WTC11 (cell line): ENCODE measurements at regions not wholly inside any gene's neighbourhood (a gene's known extent, or its start where the extent isn't known, plus 50 kb on each side); places are given as distances from the start of the nearest gene placed in this dataset.
A peak's percentile ranks its signal among the peaks of the same experiment; 100 is the strongest.

Experiments
- ATAC-seq: fragments of 200-7000 bp; cut with Tn5 transposase; 2 replicates; pipeline ENCODE4 v1.10.0; 2021; ENCODE audit warnings: mild to moderate bottlenecking, moderate library complexity
- CTCF ChIA-PET: fragments of 300-600 bp; sonication (Branson Sonifier 250); formaldehyde crosslinking; loops from one replicate; lab custom pipeline; 2021; ENCODE audit warnings: antibody characterized with exemption; lab: Charles Lee
- POLR2A ChIA-PET: fragments of 350-600 bp; sonication (Branson Sonifier 250); formaldehyde crosslinking; loops from one replicate; lab custom pipeline; 2021; ENCODE audit warnings: antibody characterized with exemption; lab: Charles Lee
- DNase-seq: peaks from one replicate; pipeline ENCODE4 v3.0.0; 2021; ENCODE audit warnings: low spot score
- H3K27ac Mint-ChIP-seq: 2 replicates; pipeline ENCODE4 v1.8.0; 2021; ENCODE audit warnings: mixed read lengths
- H3K27me3 Mint-ChIP-seq: 2 replicates; pipeline ENCODE4 v1.8.0; 2021; ENCODE audit warnings: low read depth, mild to moderate bottlenecking, moderate library complexity, mixed read lengths
- H3K36me3 Mint-ChIP-seq: 2 replicates; pipeline ENCODE4 v1.8.0; 2021; ENCODE audit warnings: mixed read lengths
- H3K4me1 Mint-ChIP-seq: 2 replicates; pipeline ENCODE4 v1.8.0; 2022; ENCODE audit warnings: mixed read lengths
- H3K4me3 Mint-ChIP-seq: 2 replicates; pipeline ENCODE4 v1.8.0; 2021; ENCODE audit warnings: mild to moderate bottlenecking, moderate library complexity, mixed read lengths
- H3K9me3 Mint-ChIP-seq: 2 replicates; pipeline ENCODE4 v1.8.0; 2021; ENCODE audit warnings: mixed read lengths
- ATF1 ChIP-seq: sonication (generic); formaldehyde crosslinking; IDR thresholded peaks from 2 replicates; pipeline ENCODE4 v1.8.1; 2023; ENCODE audit warnings: mild to moderate bottlenecking, moderate library complexity, missing genetic modification reagents
- CREB1 ChIP-seq: sonication (generic); formaldehyde crosslinking; IDR thresholded peaks from 2 replicates; pipeline ENCODE4 v1.8.0; 2023; ENCODE audit warnings: mild to moderate bottlenecking, missing genetic modification reagents
- ELF4 ChIP-seq: sonication (generic); formaldehyde crosslinking; IDR thresholded peaks from 2 replicates; pipeline ENCODE4 v1.8.1; 2022; ENCODE audit warnings: low read depth, mild to moderate bottlenecking, moderate library complexity, missing genetic modification reagents
- GABPB1 ChIP-seq: sonication (generic); formaldehyde crosslinking; IDR thresholded peaks from 2 replicates; pipeline ENCODE4 v1.8.1; 2023; ENCODE audit warnings: mild to moderate bottlenecking, missing genetic modification reagents
- KAT7 ChIP-seq: sonication (generic); formaldehyde crosslinking; IDR thresholded peaks from 2 replicates; pipeline ENCODE4 v1.8.1; 2023; ENCODE audit warnings: missing genetic modification reagents, mild to moderate bottlenecking, borderline replicate concordance
- MYBL2 ChIP-seq: sonication (generic); formaldehyde crosslinking; IDR thresholded peaks from 2 replicates; pipeline ENCODE4 v1.8.1; 2023; ENCODE audit warnings: mild to moderate bottlenecking, moderate library complexity, missing genetic modification reagents
- NFE2L1 ChIP-seq: sonication (generic); formaldehyde crosslinking; IDR thresholded peaks from 2 replicates; pipeline ENCODE4 v1.8.1; 2023; ENCODE audit warnings: missing genetic modification reagents
- TEAD4 ChIP-seq: sonication (generic); formaldehyde crosslinking; IDR thresholded peaks from 2 replicates; pipeline ENCODE4 v1.8.0; 2022; ENCODE audit warnings: mild to moderate bottlenecking, missing genetic modification reagents
- ZNF121 ChIP-seq: sonication (generic); formaldehyde crosslinking; IDR thresholded peaks from 2 replicates; pipeline ENCODE4 v1.8.0; 2023; ENCODE audit warnings: missing genetic modification reagents
- ZNF317 ChIP-seq: sonication (generic); formaldehyde crosslinking; IDR thresholded peaks from 2 replicates; pipeline ENCODE4 v1.8.1; 2023; ENCODE audit warnings: low read depth, mild to moderate bottlenecking, moderate library complexity, missing genetic modification reagents, borderline replicate concordance
- ZNF396 ChIP-seq: fragments of 250-450 bp; sonication (Bioruptor Pico); IDR thresholded peaks from 2 replicates; pipeline ENCODE4 v1.8.0; 2021; ENCODE audit warnings: mild to moderate bottlenecking, moderate library complexity, borderline replicate concordance
- ZNF416 ChIP-seq: fragments of 250-450 bp; sonication (Bioruptor Pico); IDR thresholded peaks from 2 replicates; pipeline ENCODE4 v1.9.0; 2021; ENCODE audit warnings: mild to moderate bottlenecking, inconsistent platforms
- TF ChIP-seq, protein P1 (sequence below): sonication (generic); formaldehyde crosslinking; IDR thresholded peaks from 2 replicates; pipeline ENCODE4 v1.8.1; 2023; ENCODE audit warnings: mild to moderate bottlenecking, missing genetic modification reagents
- TF ChIP-seq, protein P2 (sequence below): sonication (generic); formaldehyde crosslinking; IDR thresholded peaks from 2 replicates; pipeline ENCODE4 v1.8.1; 2022; ENCODE audit warnings: mild to moderate bottlenecking, missing genetic modification reagents, moderate library complexity, borderline replicate concordance
- TF ChIP-seq, protein P3 (sequence below): fragments of 200-600 bp; IDR thresholded peaks from 2 replicates; pipeline ENCODE4 v1.8.0; 2022; ENCODE audit warnings: antibody characterized with exemption

DNA sequence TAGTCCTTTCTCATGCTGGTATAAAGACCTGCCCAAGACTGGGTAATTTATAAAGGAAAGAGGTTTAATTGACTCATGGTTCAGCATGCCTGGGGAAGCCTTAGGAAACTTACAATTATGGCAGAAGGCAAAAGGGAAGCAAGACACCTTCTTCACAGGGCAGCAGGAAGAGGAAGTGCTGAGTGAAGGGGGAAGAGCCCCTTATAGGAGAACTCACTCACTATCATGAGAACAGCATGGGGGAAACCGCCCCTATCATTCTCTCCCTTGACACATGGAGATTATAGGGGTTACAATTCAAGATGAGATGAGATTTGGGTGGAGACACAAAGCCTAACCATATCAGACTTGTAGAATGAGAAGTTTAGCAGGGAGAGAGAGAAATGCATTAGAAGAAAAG, 373.3 kb upstream of the DIAPH2 start:
- CTCF ChIA-PET = no interaction called here

DNA sequence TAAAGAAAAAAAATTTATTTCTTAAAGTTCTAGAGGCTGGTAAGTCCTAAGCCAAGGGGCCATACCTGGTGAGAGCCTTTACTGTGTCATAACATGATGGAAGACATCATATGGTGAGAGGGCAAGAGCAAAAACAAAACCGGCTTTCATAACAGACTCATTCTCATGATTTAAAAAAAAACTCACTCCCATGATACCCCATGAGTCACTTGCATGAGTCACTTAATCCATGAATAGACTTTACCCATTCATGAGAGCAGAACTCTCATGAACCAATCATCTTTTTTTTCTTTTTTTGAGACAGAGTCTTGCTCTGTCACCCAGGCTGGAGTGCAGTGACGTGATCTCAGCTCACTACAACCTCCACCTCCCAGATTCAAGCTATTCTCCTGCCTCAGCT, 369.7 kb upstream of the DIAPH2 start:
- no peak for DNase-seq
- no peak for ATAC-seq
- Mint-ChIP-seq H3K4me3 (no peak overlapping the region), H3K27me3 (no peaks in the 10 kb centered on the region; the same call in 1 of the 2 replicates), H3K27ac (no peak overlapping the region), H3K36me3 (no peaks in the 10 kb centered on the region), H3K4me1 (no peaks in the 10 kb centered on the region), H3K9me3 (0 out of 2 replicates have a peak, but pooled peaks cover 1% of the 10 kb centered on the region)
- ChIA-PET CTCF (no interaction called here), POLR2A (no interaction called here)
- TF ChIP-seq, protein P1, sequence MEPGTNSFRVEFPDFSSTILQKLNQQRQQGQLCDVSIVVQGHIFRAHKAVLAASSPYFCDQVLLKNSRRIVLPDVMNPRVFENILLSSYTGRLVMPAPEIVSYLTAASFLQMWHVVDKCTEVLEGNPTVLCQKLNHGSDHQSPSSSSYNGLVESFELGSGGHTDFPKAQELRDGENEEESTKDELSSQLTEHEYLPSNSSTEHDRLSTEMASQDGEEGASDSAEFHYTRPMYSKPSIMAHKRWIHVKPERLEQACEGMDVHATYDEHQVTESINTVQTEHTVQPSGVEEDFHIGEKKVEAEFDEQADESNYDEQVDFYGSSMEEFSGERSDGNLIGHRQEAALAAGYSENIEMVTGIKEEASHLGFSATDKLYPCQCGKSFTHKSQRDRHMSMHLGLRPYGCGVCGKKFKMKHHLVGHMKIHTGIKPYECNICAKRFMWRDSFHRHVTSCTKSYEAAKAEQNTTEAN (CRISPR knock-in tag) = no peak
- TF ChIP-seq, all 79 proteins: peak for 0

More for the DNA sequence above, 373.3 kb upstream of the DIAPH2 start:
- Mint-ChIP-seq H3K27me3 (no peaks in the 10 kb centered on the region; the same call in 1 of the 2 replicates), H3K9me3 (peaks cover 18% of the 10 kb centered on the region), H3K36me3 (no peaks in the 10 kb centered on the region), H3K27ac (no peak overlapping the region), H3K4me3 (no peak overlapping the region), H3K4me1 (no peaks in the 10 kb centered on the region)
- POLR2A ChIA-PET = no interaction called here
- no peak for DNase-seq
- ATAC-seq = no peak
- no peak for TF ChIP-seq MYBL2 (CRISPR knock-in tag)
- no peak for TF ChIP-seq NFE2L1 (CRISPR knock-in tag)
- TF ChIP-seq ELF4 (CRISPR knock-in tag) = no peak
- TF ChIP-seq, all 79 proteins: peak for 0

DNA sequence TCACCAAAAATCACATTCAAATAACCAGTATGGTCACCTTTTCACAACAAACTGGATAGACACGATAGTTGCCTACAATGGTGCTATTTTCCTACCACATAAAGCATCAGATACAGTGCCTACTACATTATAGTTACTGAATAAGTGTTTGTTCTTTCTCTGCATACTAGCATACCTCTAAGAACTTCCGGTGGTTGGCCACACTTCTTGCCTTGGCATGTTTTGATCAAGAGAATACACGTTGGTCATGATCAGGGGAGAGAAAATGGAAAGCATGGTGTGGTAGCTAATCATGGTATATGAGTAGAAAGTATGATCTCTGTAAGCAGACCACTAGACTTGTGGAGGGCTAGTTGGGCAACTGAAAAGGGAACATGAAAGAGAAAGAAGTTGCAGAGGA, 322.8 kb upstream of the DIAPH2 start:
- Mint-ChIP-seq H3K27me3 (no peaks in the 10 kb centered on the region), H3K4me3 (no peak overlapping the region), H3K9me3 (peaks cover 2% of the 10 kb centered on the region; the same call in 1 of the 2 replicates), H3K27ac (no peak overlapping the region), H3K4me1 (no peaks in the 10 kb centered on the region), H3K36me3 (no peaks in the 10 kb centered on the region)
- CTCF ChIA-PET = no interaction called here
- DNase-seq = no peak
- POLR2A ChIA-PET = no interaction called here
- no peak for ATAC-seq
- TF ChIP-seq ZNF396 (no peak), GABPB1 (CRISPR knock-in tag) (no peak), CREB1 (no peak), TEAD4 (CRISPR knock-in tag) (no peak), ATF1 (CRISPR knock-in tag) (no peak), ZNF416 (CRISPR knock-in tag) (no peak), ZNF121 (CRISPR knock-in tag) (no peak), KAT7 (no peak), ZNF317 (CRISPR knock-in tag) (no peak)
- TF ChIP-seq, protein P2, sequence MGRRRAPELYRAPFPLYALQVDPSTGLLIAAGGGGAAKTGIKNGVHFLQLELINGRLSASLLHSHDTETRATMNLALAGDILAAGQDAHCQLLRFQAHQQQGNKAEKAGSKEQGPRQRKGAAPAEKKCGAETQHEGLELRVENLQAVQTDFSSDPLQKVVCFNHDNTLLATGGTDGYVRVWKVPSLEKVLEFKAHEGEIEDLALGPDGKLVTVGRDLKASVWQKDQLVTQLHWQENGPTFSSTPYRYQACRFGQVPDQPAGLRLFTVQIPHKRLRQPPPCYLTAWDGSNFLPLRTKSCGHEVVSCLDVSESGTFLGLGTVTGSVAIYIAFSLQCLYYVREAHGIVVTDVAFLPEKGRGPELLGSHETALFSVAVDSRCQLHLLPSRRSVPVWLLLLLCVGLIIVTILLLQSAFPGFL (CRISPR knock-in tag) = no peak
- TF ChIP-seq, protein P3, sequence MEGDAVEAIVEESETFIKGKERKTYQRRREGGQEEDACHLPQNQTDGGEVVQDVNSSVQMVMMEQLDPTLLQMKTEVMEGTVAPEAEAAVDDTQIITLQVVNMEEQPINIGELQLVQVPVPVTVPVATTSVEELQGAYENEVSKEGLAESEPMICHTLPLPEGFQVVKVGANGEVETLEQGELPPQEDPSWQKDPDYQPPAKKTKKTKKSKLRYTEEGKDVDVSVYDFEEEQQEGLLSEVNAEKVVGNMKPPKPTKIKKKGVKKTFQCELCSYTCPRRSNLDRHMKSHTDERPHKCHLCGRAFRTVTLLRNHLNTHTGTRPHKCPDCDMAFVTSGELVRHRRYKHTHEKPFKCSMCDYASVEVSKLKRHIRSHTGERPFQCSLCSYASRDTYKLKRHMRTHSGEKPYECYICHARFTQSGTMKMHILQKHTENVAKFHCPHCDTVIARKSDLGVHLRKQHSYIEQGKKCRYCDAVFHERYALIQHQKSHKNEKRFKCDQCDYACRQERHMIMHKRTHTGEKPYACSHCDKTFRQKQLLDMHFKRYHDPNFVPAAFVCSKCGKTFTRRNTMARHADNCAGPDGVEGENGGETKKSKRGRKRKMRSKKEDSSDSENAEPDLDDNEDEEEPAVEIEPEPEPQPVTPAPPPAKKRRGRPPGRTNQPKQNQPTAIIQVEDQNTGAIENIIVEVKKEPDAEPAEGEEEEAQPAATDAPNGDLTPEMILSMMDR = no peak

DNA sequence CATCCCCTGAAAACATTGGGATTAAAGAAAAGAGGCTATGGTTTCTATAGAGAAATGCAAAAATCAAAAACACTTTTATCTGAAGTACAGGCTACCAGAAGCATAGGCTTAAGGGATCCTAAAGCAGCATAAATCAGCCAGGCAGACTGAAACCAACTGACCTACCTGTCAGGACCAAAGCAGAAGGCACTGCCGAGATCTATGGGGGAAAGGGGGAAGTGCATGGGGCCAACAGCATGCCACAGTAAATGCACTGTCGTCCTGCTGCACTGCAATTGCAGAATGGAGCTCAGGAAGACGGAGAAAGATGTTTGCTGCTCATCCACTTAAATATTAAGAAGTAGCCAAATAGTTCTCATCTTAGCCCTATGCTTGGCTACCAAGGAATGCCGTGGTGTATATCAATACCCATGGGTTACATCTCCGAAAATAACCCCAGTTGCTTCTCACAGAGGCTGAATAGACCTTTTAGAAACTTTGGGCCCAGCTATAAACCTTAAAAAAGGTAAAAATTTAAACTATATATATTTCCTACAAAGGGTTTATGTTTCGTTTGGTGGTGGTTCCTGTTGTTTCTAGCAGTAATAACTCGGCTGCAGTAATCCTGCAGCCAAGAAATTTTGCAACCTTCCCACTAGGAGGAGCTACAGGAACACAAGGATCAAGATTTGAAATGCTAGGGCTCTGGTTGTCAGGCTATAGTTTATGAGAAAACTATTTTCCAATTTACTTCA, 312.2 kb upstream of the DIAPH2 start:
- no peak overlapping the region for H3K27ac Mint-ChIP-seq
- no peaks in the 10 kb centered on the region for H3K9me3 Mint-ChIP-seq
- no peak overlapping the region for H3K4me3 Mint-ChIP-seq
- ChIA-PET POLR2A (no interaction called here), CTCF (interaction anchor here (0.9 to 1.0 kb wide), 2 partner anchors 21 to 617 kb away, joined by 4 read pairs; no protein-coding TSS in a partner anchor)
- H3K36me3 Mint-ChIP-seq = no peaks in the 10 kb centered on the region
- no peaks in the 10 kb centered on the region for H3K27me3 Mint-ChIP-seq
- H3K4me1 Mint-ChIP-seq = peaks cover 3% of the 10 kb centered on the region; the same call in 1 of the 2 replicates
- ATAC-seq = peak; percentile 47; the same call in 1 of the 2 replicates
- TF ChIP-seq ELF4 (CRISPR knock-in tag) = no peak
- TF ChIP-seq, protein P3 = peak; percentile 26; the same call in 1 of the 2 replicates
- TF ChIP-seq, all 79 proteins: peak for 1
- DNase-seq = no peak
